Fibroblast of lung (primary cell): ENCODE measurements at regions not wholly inside any gene's neighbourhood (a gene's known extent, or its start where the extent isn't known, plus 50 kb on each side); places are given as distances from the start of the nearest gene placed in this dataset.

ENCODE experiments used
- CTCF ChIP-seq, 2 donors: IDR thresholded peaks in 1 of 2; conservative IDR thresholded peaks in 1 of 2; 1 replicate in 1 of 2; 2 replicates in 1 of 2; pipeline ENCODE4 v1.5.1; 2011 to 2012; ENCODE audit warnings: low read length in 2 of 2, control low read depth in 1 of 2, inconsistent platforms in 1 of 2, low read depth in 1 of 2, mild to moderate bottlenecking in 1 of 2
- EZH2 ChIP-seq: IDR thresholded peaks from 2 replicates; pipeline ENCODE4 v1.5.1; 2012; ENCODE audit warnings: low read length, control low read depth, mild to moderate bottlenecking; ENCODE audit errors: missing control alignments

DNA sequence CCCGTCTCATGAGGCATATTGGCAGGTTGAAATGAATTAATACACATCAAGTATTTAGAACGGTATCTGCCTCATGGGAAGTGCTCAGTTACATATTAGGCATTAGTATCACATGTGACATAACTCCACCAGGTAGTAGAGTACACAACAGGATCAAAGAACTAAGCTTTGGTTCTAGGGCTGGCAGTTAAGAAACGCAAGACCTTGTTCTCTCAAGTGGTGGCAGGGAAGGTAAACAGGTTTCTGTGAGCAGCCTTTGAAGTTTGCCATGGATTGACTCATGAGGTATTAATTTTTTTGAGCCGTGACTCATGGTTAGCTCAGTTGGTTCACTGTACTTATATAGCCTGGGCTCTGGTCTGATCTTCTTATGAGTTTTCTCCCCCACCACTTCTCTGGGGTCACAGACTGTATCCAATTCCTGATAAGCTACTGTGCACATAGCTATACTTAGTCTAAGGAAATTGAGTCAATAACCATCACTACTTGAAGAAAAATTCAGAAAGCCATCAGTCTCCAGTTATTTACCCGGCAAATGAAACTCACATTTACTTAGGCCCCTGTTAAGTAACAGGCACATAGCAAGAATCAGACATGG, 155.6 kb upstream of the STT3B start:
- TF ChIP-seq CTCF (conservative IDR thresholded peaks at IDR 0.05 in 1 of 2, IDR thresholded peaks at IDR 0.05 in 1 of 2; ENCODE audit: low read depth in 1 of 2, low read length in 2 of 2) (no peak), EZH2 (no peak)
